ENCODE measurements at regions not wholly inside any gene's neighbourhood (a gene's known extent, or its start where the extent isn't known, plus 50 kb on each side); places are given as distances from the start of the nearest gene placed in this dataset.

DNA sequence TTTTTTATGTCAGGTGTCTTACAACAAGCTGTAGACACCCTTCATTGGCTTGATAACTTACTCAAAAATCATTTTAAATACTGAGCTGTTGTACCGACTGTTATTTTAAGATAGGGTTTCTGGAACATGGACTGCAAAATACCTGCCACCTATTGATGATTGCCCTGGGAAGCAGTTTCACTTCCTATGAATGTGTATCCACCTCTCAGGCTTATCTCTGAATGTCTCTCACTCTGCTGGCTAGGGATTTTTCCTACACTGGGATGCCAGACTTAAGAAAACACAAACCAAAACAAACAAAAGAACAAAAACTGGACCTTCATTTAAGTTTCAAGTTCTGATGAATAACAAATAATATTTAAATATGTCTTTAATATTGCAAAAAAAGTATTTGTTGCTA, 663.7 kb downstream of the EFNB2 start:
- TF ChIP-seq EZH2 (IDR thresholded peaks at IDR 0.05; ENCODE audit: insufficient read depth, poor library complexity, severe bottlenecking) (no peak), EZH2phosphoT487 (IDR thresholded peaks at IDR 0.05; ENCODE audit: insufficient read depth, low read depth) (no peak)
